PC-3 (cell line): ENCODE measurements at regions not wholly inside any gene's neighbourhood (a gene's known extent, or its start where the extent isn't known, plus 50 kb on each side); places are given as distances from the start of the nearest gene placed in this dataset.

Source experiments
- ATAC-seq: fragments of 200-7000 bp; cut with Tn5 transposase; 2 replicates; pipeline ENCODE4 v1.9.1; 2020; ENCODE audit warnings: mild to moderate bottlenecking, moderate library complexity
- BruUV-seq: library from RNA; stranded (reverse); fragments of 400-500 nt; replicated peaks from 2 replicates; lab custom pipeline; 2021; lab: Mats Ljungman, UMichigan
- CTCF ChIA-PET: fragments of 300-600 bp; sonication (Branson Sonifier 250); formaldehyde crosslinking; loops from one replicate; lab custom pipeline; 2022; ENCODE audit warnings: antibody characterized with exemption; lab: Charles Lee
- POLR2A ChIA-PET: fragments of 300-600 bp; sonication (Branson Sonifier 250); formaldehyde crosslinking; loops from one replicate; lab custom pipeline; 2022; ENCODE audit warnings: antibody characterized with exemption; ENCODE audit not compliant: unreplicated experiment; lab: Charles Lee
- DNase-seq: peaks from one replicate; pipeline ENCODE4 v3.0.0-alpha.2; 2015
- H2AFZ ChIP-seq: fragments of 300-600 bp; sonication (generic); 2 replicates; pipeline ENCODE4 v1.6.0; 2016; ENCODE audit warnings: antibody characterized with exemption, low read length
- H3F3A ChIP-seq: fragments of 300-600 bp; sonication (generic); one replicate; pipeline ENCODE4 v1.6.0; 2017; ENCODE audit warnings: antibody characterized with exemption, low read length, control low read depth, mild to moderate bottlenecking; ENCODE audit not compliant: unreplicated experiment
- H3K27ac ChIP-seq: fragments of 300-600 bp; sonication (generic); 2 replicates; pipeline ENCODE4 v1.5.1; 2016; ENCODE audit warnings: mild to moderate bottlenecking, low read length
- H3K27me3 ChIP-seq: fragments of 300-600 bp; sonication (generic); 2 replicates; pipeline ENCODE4 v1.6.1; 2016; ENCODE audit warnings: low read length, mixed read lengths
- H3K36me3 ChIP-seq: fragments of 300-600 bp; sonication (generic); 2 replicates; pipeline ENCODE4 v1.6.1; 2016; ENCODE audit warnings: low read depth, mixed run types, low read length, mixed read lengths
- H3K4me1 ChIP-seq: fragments of 300-600 bp; sonication (generic); 2 replicates; pipeline ENCODE4 v1.5.1; 2016; ENCODE audit warnings: low read length; ENCODE audit not compliant: insufficient read depth
- H3K4me2 ChIP-seq: fragments of 300-600 bp; sonication (generic); 2 replicates; pipeline ENCODE4 v1.6.0; 2016; ENCODE audit warnings: low read length
- H3K4me3 ChIP-seq: fragments of 300-600 bp; sonication (generic); 2 replicates; pipeline ENCODE4 v1.5.1; 2016; ENCODE audit warnings: mild to moderate bottlenecking, low read length, mixed read lengths
- H3K79me2 ChIP-seq: fragments of 300-600 bp; sonication (generic); 2 replicates; pipeline ENCODE4 v1.6.1; 2017; ENCODE audit warnings: low read length, mixed read lengths
- H3K9ac ChIP-seq: fragments of 300-600 bp; sonication (generic); 2 replicates; pipeline ENCODE4 v1.6.0; 2016; ENCODE audit warnings: mild to moderate bottlenecking, low read length
- H3K9me2 ChIP-seq: fragments of 300-600 bp; sonication (generic); replicated peaks from 2 replicates; pipeline ENCODE4 v1.6.1; 2016; ENCODE audit warnings: mixed run types, low read length, mixed read lengths
- H3K9me3 ChIP-seq: fragments of 300-600 bp; sonication (generic); 2 replicates; pipeline ENCODE4 v1.6.1; 2016; ENCODE audit warnings: low read length, mixed read lengths
- H4K20me1 ChIP-seq: fragments of 300-600 bp; sonication (generic); 2 replicates; pipeline ENCODE4 v1.6.1; 2016; ENCODE audit warnings: low read length, mixed read lengths
- CTCF ChIP-seq: fragments of 300-600 bp; sonication (generic); conservative IDR thresholded peaks from 2 replicates; pipeline ENCODE4 v1.5.1; 2017; ENCODE audit warnings: antibody characterized with exemption, low read depth, mild to moderate bottlenecking, low read length
- EZH2 ChIP-seq: fragments of 300-600 bp; sonication (generic); IDR thresholded peaks from one replicate; pipeline ENCODE4 v1.6.1; 2017; ENCODE audit warnings: antibody characterized with exemption, mild to moderate bottlenecking, low read length; ENCODE audit not compliant: unreplicated experiment
- EZH2phosphoT487 ChIP-seq: fragments of 300-600 bp; sonication (generic); IDR thresholded peaks from 2 replicates; pipeline ENCODE4 v1.6.1; 2018; ENCODE audit warnings: mild to moderate bottlenecking, antibody characterized with exemption, low read length, borderline replicate concordance
- intact Hi-C: fragments of 100-400 bp; cut with micrococcal nuclease; formaldehyde crosslinking; loops from 2 replicates; pipeline ENCODE4 v1.9.0; 2023

- Histone ChIP-seq H3K4me2 (no peak overlapping the region), H3K27ac (no peak overlapping the region), H2AFZ (no peak overlapping the region), H3K9me3 (no peaks in the 10 kb centered on the region), H3K36me3 (no peaks in the 10 kb centered on the region), H3F3A (no peaks in the 10 kb centered on the region), H3K9ac (no peak overlapping the region), H3K9me2 (no peaks in the 10 kb centered on the region), H3K79me2 (no peaks in the 10 kb centered on the region), H3K4me3 (no peak overlapping the region), H3K27me3 (peaks cover 19% of the 10 kb centered on the region; the same call in 1 of the 2 replicates), H4K20me1 (no peaks in the 10 kb centered on the region), H3K4me1 (0 out of 2 replicates have a peak, but pooled peaks cover 5% of the 10 kb centered on the region)
- ATAC-seq (no peak), DNase-seq (no peak)
- intact Hi-C loops: no loop called here
- ChIA-PET CTCF (no interaction called here), POLR2A (no interaction called here)
- TF ChIP-seq EZH2phosphoT487: no peak
- BruUV-seq: no TSS peak
These were observed 139.7 kb upstream of the PCBD1 start for GRCh38 chr10:71028066-71028465.

GRCh38 chr10:71029411-71029892 lies 141.1 kb upstream of the PCBD1 start:
- ATAC-seq (peak; percentile 94), DNase-seq (peak; percentile 68)
- intact Hi-C loops: no loop called here

GRCh38 chr10:71029907-71030306 lies 141.5 kb upstream of the PCBD1 start:
- no peaks in the 10 kb centered on the region for H4K20me1 ChIP-seq
- no peak overlapping the region for H3K9ac ChIP-seq
- H3K27ac ChIP-seq: no peak overlapping the region
- no TSS peak for BruUV-seq
- peaks cover 19% of the 10 kb centered on the region; the same call in 1 of the 2 replicates for H3K27me3 ChIP-seq
- 0 out of 2 replicates have a peak, but pooled peaks cover 5% of the 10 kb centered on the region for H3K4me1 ChIP-seq
- H3K9me2 ChIP-seq: no peaks in the 10 kb centered on the region
- H2AFZ ChIP-seq: no peak overlapping the region
- no peaks in the 10 kb centered on the region for H3K79me2 ChIP-seq
- ChIA-PET CTCF (interaction anchor here (0.7 kb wide), 1 partner anchor 39 kb away, joined by 3 read pairs; no protein-coding TSS in a partner anchor), POLR2A (no interaction called here)
- intact Hi-C loops: no loop called here
- H3K4me2 ChIP-seq: no peak overlapping the region
- no peaks in the 10 kb centered on the region for H3K9me3 ChIP-seq
- no peak for TF ChIP-seq EZH2phosphoT487
- TF ChIP-seq EZH2: no peak
- no peak for TF ChIP-seq CTCF
- H3F3A ChIP-seq: no peaks in the 10 kb centered on the region
- DNase-seq: no peak
- H3K36me3 ChIP-seq: no peaks in the 10 kb centered on the region
- no peak for ATAC-seq
- no peak overlapping the region for H3K4me3 ChIP-seq

More at GRCh38 chr10:71029411-71029892, 141.1 kb upstream of the PCBD1 start:
- no TSS peak for BruUV-seq
- H3K27me3 ChIP-seq: peaks cover 19% of the 10 kb centered on the region; the same call in 1 of the 2 replicates
- TF ChIP-seq EZH2phosphoT487 (no peak), EZH2 (no peak), CTCF (no peak)
- H3K9me2 ChIP-seq: no peaks in the 10 kb centered on the region
- H3K79me2 ChIP-seq: no peaks in the 10 kb centered on the region
- H3K27ac ChIP-seq: no peak overlapping the region
- H3K9ac ChIP-seq: no peak overlapping the region
- H4K20me1 ChIP-seq: no peaks in the 10 kb centered on the region
- H3F3A ChIP-seq: no peaks in the 10 kb centered on the region
- ChIA-PET CTCF (interaction anchor here (0.7 kb wide), 1 partner anchor 39 kb away, joined by 3 read pairs; no protein-coding TSS in a partner anchor), POLR2A (no interaction called here)
- no peak overlapping the region for H3K4me3 ChIP-seq
- 0 out of 2 replicates have a peak, but pooled peaks cover 5% of the 10 kb centered on the region for H3K4me1 ChIP-seq
- no peaks in the 10 kb centered on the region for H3K9me3 ChIP-seq
- H2AFZ ChIP-seq: peak overlapping the region; percentile 32; the same call in 1 of the 2 replicates
- no peak overlapping the region for H3K4me2 ChIP-seq
- H3K36me3 ChIP-seq: no peaks in the 10 kb centered on the region
